SHP77 (cell line): ENCODE measurements at regions not wholly inside any gene's neighbourhood (a gene's known extent, or its start where the extent isn't known, plus 50 kb on each side); places are given as distances from the start of the nearest gene placed in this dataset.
A peak's percentile ranks its signal among the peaks of the same experiment; 100 is the strongest.

Experiments
- DNase-seq, 2 experiments: peaks; one replicate each; lab custom pipeline; 2025; lab: John Stamatoyannopoulos, UW

DNA sequence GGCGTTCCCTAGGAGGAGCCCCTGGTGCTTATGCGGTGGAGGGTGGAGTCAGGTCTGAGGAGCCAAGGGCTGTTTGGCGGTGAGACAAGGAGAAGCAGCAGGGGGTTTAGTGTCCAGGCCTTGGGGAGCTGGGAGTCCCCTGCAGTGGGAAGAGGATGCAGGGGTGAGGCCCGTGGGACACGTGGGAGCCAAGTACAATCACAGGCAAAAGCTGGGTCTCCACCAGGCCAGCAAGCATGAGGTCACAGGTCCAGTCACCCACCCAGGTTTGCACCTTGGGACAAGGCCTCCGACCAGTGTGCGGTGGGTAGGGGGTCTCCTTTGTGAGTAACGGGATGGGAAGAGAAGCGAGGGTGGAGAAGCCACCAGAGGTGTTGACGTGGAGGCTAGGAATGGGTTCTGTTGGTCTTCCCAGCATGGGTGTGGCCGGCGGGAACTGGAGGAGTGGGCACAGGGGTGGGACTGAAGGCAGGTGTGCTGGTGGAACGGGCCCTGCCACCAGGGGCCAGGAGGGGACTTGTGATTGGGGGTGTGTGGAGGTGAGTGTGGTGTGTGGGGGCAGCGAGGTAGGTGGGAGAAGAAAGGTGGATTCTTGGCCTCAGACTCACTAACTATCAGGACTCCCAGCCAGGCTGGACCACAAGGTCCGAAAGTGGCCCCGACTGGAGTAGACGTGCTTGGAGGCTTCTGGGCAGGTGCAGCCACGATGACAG, 953.6 kb downstream of the TBC1D22A start:
- DNase-seq: no peak

DNA sequence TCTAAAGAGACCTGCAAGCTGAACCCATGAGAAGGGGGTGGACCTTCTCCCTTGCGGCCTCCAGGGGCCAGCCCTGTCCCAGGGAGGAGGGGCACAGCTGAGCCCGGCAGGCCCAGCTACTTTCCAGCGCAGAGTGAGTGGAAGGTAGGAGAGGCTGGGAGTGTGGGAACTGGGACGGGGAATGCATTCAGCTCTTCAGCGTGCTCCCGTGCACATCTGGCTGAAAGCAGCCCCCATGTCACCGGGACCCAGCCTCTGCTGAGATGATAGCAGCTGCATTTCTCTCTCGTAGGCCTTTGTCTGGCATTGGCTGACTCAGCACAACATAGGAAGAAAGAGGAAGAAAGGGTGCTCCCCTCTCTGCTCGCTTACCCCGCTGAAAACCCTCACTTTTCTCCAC, 951.5 kb downstream of the TBC1D22A start:
- no peak for DNase-seq

DNA sequence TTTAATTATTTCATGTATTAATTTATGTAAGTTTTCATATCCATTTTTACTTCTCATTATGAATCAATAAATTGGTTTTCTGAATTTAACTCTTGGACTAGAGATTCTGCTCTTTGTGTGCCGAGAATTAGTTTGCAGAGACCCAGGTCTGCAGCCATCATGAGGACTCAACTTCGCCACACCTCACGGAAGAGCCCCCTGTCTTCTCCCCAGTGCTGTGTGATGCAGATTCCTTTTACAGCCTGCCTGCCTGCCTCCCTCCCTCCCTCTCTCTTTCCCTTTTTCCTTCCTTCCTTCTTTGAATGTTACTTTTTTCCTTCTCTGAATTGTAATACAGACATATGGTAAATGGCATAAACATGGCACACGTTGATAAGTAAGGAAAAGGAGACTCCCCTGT, 947.7 kb downstream of the TBC1D22A start:
- DNase-seq: no peak

DNA sequence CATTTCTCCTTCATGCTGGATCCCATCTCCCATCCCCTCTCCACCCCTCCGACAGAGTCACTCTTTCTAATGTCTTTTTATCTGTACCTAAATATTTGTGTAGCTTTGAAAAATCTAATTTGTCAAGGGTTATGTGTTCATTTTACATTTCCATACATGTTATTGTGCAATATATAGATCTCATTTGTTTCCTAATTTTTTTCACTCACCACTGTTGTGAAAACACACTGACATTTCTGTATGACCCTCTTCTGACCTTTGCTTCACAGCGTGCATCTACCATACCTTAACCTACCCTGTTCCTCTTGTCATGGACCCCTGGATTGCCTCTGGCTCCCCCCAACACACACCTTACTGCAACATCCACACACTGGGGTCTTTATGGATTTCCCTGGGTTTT, 942.9 kb downstream of the TBC1D22A start:
- no peak for DNase-seq

DNA sequence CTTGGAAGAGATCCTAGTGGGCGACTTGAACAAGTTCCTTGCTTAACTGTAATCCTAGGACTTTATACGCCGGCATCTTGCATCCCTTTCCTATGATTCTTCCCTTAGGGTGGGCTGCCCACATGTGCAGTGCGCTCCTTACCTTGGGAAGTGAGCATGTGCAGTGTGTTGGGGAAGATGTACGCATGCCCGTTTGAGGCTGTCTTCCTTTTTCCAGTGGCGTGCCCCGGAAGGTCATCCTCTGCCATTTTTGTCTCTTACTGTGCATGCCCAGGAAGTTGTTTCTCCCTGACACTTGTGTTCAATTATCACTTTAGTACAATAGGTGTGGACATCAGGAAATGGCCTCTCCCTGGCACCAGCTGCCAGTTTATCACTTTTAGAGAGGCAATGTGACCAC, 936.5 kb downstream of the TBC1D22A start:
- peak in 1 of 2 experiments; percentile 3 for DNase-seq

DNA sequence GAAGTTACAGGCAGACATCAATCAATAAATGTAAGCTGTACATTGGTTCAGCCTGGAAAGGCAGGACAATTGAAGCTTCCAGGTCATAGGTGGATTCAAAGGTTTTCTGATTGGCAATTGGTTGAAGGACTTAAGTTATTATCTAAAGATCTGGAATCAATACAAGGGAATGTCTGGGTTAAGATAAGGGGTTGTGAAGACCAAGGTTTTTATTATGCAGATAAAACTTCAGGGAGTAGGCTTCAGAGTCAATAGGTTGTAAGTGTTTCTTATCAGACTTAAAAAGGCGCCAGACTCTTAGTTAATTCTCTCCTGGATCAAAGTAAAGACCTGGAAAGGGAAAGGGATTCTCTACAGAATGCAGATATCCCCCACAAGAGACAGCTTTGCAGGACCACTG, 935.4 kb downstream of the TBC1D22A start:
- DNase-seq: no peak

DNA sequence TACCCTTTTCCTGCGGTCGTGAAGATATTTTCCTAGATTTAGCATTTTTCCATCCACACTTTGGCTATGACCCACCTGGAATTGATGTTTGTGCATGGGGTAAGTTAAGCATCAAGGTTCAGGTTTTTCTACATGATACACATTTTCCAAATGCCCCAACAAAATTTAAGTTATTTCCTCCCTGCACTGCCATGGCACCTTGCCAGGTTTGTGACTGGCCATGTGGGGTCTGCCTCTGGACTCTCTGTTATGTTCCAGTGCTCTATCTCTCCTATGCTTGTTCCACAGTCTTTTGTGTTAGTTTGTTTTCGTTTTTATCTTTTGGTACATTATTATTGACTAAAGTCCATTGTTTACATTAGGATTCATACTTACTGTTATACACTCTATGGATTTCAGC, 934.3 kb downstream of the TBC1D22A start:
- no peak for DNase-seq

DNA sequence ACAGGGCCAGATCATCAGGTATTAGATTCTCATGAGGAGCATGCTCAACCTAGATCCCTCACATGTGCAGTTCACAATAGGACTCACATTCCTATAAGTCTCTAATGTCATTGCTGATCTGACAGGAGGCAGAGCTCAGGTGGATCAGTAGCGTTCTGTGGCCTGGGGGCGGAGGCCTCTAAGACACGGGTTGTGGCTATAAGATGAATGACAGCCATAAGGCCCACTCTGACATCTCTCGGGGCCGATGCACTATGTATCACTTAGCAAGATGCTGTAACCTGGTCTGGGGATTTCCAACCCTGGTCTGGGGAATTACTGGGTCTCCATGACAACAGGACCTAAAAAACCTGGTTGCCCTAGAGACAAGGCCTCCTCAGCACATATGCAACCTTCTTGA, 932.7 kb downstream of the TBC1D22A start:
- no peak for DNase-seq

DNA sequence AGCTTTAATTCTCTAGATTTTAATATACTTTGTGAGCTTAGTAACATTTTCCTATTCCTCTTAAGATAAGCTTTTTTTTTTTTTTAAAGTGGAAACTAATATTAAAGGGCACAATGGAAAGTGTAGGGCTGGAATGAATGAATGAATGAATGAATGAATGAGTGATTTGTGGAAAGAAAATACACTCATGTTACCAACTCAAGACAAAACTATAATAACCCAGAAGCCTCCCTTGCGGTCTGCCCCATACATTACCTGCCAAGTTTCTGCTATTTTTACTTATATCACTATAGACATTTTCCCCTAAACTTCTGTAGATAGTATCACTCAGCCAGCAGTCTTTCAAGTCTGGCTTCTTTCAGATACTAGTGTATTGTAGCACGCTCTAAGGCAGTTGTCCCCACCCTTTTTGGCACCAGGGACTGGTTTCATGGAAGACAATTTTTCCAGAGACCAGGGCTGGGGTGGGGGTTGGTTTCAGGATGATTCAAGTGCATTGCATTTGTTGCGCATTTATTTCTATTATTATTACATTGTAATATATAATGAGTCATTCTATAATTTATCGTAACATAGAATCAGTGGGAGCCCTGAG, 932.2 kb downstream of the TBC1D22A start:
- no peak for DNase-seq

DNA sequence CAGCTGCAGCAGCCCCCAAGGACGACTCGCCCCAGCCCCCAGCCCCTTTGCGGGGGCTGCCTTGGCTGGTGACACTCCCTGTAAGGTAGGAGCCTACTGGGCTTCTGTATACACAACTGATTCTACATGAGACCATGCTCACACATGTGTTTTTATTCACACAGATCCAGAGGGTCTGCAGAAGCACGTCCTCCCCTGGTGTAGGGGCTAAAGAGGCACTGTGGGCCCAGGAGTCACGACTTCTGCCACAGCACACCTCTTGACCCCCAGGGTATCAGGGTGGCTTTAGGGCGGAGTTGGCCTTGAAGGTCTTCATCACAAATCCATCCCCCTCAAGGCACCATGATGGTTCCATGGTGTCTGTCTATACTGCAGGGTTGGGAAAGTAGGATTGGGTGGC, 931.2 kb downstream of the TBC1D22A start:
- DNase-seq: no peak

DNA sequence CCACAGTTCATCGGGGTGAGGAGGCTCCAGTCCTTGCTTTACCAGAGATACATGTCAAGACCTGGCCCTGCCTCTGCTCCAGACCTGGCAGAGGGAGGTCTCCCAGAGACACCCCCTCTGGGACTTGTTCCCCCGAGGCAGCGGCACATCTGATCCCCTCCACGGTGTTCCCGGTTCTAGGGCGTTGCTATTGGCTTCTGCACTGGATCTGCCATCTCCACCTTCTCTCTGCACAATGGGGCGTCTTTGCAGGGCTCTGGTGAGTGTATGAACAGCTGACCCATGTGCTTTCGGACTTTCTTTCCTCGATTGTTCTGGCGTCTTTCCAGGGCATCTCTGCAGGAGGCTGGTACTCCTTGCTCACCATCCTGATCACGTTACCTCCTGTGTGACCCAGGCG, 930.4 kb downstream of the TBC1D22A start:
- no peak for DNase-seq

DNA sequence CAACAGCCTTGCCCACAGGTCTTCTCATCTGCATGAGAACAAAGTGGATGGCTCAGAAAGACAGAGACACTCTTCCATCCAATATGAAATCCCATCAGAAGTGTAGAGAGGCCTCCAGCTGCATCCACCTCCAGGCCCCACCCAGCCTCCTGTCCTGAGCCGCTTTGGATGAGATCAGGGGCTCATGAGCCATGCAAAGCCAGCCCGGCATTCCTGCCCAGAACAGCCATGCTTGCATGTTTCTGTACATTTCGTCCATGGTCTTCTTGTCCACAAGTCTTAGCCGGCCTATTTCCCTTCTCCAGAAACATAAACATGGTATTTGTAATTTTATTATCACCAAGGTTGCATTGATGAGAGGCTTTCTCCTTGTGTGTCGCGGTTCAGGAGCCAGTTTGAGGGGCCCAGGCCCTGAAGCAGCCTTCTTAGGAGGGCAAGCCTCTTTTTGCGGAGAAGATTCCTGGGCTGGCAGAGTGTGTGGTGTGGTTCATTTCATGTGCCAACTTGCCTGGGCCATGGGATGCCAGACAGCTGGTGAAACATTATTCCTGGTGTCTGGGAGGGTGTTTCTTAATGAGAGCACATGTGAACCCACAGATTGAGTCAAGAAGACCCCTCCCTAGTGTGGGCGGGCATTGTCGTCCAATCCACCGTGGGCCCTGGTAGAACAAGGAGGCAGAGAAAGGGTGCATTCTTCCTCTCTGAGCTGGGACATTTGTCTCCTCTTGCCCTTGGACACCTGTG, 928.9 kb downstream of the TBC1D22A start:
- no peak for DNase-seq

DNA sequence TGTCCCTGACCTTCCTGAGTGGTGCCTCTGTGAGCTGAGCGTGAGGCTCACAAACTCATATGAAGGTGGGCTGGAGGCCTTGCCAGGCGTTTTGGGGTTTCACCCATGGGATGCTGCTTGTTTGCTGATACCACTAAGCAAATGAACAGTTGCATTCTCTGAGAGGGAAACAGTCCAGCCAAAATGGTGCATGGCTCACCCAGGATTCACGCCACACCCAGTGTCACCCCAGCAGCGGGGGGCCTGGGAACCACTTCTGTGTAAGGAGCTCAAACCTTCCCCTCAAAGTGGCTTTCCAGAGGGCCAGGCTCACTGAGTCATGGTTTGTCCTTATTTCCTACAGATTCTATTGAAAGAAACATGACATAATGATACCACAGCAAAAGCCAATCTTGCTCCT, 928.1 kb downstream of the TBC1D22A start:
- no peak for DNase-seq

DNA sequence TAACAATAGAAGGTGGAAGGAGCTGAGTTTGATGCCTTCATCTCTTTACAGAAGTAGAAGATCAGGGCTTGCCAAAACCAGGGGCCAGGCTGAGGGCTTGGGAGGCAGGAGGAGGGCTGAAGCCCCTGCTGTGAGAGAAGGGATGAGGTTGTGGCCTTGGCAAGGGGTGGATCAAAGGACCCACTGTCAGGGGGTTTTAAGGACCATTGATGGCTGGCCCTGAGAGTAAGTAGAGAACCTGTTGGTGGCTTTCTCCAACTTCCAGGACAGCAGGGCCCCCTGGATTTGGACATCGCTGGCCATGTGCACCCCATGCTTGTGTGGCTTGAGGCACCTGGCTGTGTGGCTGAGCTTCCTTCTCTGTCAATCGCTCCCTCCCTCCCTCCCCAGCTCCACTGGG, 927.7 kb downstream of the TBC1D22A start:
- DNase-seq: no peak

DNA sequence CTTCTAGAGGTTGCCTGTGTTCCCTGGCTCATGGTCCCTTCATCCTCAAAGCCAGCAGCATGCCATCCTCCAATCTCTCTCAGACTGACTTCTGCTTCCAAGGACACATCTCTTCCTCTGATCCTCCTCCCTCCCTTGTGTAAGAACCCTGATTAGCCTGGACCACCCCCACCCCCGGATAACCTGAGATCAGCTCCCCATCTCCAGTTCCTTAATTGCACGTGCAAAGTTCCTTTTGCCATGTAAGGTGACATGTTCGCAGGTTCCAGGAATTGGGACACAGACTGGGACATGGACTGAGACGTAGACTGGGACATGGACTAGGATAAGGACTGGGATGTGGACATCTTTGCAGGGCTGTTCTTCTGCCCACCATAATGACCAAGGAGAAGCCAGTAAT, 925.3 kb downstream of the TBC1D22A start:
- no peak for DNase-seq

DNA sequence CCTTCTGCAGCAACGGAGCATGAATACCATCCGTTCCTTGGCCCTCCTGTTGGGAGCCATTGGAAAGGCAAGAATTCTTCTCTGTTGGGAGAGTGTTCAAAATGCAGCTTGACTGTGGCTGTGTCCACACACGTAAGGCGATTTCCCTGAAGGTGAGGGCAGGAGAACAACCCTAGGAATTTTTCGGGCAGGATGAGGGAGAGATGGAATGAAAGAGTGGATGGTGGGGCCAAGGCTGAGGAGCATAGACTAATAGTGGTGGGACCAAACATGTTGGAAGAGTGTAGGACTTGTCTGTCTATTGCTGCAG, 924.9 kb downstream of the TBC1D22A start:
- DNase-seq: no peak

DNA sequence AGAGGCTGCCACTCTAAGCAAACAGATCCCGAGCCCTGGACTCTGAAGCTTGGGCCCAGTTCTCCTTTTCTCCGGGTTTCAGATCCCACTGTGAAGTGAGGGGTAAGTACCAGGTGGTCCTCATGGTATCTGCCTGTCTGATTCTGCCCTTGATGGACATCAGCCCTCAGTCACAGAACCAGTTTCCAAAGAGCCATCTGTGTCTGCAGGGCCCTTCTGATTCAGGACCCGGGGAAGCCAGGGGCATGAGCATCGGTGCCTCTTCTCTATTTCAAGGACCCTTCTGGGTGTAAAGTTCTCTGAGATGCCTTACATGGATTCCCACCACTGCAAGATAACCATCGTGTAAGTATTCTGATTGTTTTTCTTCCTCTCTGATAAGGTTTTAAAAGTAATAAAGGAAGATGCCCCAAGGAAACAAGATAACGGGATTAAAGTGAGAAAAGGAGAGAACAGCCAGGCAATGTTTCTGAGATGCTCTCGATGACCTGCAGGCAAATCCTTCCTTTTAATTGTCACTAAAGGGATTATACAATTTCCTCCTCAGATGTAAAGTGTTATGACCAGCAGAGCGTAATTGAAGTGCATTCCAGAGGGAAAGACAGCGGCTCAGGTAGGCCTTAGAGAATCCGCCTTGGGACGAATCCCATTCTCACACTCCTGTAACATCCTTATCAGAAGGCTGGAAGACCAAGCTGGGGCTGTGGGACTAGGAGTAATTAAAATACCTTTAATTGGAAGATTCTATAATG, 924.3 kb downstream of the TBC1D22A start:
- no peak for DNase-seq

DNA sequence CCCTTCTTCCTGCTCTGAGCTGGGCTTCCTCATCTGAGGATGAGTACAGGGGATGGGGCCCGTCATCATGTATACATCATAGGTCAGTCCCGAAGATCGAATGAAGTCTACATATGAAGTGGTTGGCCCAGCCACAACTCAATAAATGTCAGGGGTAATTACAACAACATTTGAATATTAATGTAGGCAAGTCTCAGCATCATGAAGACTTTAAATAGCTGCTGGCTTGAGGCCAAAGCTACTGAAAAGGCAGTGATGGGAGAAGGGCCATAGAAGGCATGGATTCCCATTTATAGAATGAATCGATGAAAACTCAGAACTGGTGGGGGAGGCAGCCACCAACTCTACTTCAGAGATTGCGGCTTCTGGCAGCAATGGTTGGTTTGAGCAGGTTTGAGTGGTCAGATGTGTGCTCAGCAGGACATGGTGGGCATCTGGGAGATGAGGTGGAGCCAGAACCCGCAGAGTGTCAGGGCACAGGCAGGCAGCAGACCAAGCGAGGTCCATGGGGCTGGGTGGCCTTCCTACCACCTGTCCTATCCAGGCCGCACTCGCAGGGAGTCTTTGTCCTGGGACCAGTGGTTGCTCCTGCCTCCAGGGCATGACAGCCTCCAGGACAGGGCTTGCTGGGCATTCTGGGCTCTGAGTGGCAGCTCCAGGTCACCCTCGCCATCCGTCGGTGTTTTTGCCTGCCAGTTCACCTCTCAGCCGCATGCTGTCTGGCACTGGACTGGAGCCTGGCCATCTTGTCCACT, 919.1 kb downstream of the TBC1D22A start:
- no peak for DNase-seq

DNA sequence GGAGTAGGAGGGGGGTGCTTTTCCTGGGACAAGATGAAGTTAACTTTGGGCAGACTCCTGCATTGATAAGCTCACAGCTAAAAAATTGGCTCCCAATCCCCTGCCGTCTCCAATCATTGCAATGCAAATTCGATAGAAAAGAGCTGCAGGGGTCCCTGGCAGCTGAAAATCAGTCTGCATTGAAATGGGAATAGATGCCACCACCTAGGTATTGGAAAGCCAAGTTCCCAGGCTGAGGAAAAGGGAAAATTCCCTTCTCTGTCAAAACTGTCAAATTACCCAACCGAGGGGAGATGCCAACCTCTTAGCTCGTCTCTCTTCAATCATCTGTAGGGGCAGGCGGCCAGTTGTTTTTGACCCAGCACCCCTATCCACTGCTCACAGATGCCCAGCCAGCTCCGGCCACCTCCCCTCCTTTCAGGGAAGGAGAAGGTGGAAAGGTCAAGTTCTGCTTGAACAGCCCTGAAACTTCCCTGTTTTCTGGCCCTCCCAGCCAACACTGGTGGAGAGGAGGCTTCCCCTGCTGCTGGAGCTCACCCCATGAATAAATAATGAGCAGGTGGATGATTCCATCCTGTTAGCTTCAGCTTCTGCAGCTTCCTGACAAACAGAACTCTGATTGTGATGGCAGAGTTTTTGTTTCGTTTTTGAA, 916.3 kb downstream of the TBC1D22A start:
- no peak for DNase-seq

DNA sequence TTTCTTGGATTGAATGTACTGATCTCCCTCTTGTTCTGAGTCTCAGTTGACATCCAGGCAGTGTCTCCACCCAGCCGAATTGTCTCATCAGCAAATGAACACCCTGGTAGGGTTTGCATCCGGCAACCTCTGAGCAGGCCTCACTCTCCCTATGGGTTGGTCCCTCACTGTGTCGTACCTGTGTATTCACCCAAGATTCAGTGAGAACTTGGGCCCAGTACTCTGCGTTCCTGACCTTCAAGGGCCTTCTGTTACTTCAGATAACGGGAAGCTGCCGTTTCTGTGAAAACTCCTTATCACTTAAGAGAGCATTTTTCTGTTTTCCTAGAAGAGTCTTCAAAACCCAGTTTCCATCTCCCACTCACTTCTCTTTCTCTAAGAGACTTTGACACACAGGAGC, 915.6 kb downstream of the TBC1D22A start:
- no peak for DNase-seq

DNA sequence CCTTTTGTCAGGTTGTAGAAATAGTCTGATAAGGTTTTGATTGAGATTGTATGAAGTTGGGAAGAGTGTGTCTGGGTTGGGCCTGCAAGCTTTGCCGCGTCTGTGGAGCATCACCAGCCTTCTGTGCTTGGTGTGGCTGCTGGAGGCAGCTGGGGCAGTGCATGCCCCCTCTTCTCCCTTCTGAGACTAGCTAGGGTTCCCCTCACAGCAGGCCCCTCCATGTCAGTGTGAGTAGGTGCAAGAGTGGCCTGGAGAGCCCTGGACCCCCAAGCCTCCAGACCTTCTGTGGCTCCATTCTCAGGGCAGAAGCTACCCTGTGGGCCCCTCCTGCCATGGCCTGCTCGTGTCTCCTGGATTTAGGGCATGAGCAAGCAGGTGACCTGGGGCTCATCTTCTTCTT, 914.2 kb downstream of the TBC1D22A start:
- DNase-seq: no peak

DNA sequence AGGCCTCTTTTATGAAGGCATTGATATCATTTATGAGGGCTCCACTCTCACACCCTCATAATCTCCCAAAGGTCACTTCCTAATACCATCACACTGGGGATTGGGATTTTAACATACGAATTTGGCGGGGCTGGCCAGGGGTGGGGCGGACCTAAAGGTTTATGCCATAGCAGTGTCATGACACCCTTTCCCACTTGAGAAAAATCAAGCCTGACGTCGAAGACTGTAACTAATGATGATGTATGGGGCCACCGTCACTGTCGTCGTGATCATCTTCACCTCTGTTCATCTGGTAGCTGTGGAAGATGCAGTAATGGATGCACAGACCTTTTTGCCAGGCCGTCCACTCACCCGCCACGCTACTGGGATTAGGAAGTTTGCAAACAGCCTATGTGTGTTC, 912.1 kb downstream of the TBC1D22A start:
- DNase-seq: no peak
